ENCODE measurements at regions not wholly inside any gene's neighbourhood (a gene's known extent, or its start where the extent isn't known, plus 50 kb on each side); places are given as distances from the start of the nearest gene placed in this dataset.

GRCh38 chr6:153787341-153787606 is 251.8 kb upstream of the OPRM1 start:
- peak; percentile 75 for DNase-seq (ENCODE audit: low spot score)

GRCh38 chr6:153781306-153781705 is 257.7 kb upstream of the OPRM1 start:
- DNase-seq (ENCODE audit: low spot score), result no peak

- no peak for DNase-seq (ENCODE audit: low spot score)
These were observed 259.0 kb upstream of the OPRM1 start for GRCh38 chr6:153780011-153780410.

- DNase-seq (ENCODE audit: low spot score), result no peak
These were observed 260.8 kb upstream of the OPRM1 start for GRCh38 chr6:153778216-153778615.

- DNase-seq (ENCODE audit: low spot score), result no peak
These were observed 267.5 kb upstream of the OPRM1 start for GRCh38 chr6:153771577-153771976.

GRCh38 chr6:153767127-153767526 is 271.9 kb upstream of the OPRM1 start:
- peak; percentile 36 for DNase-seq (ENCODE audit: low spot score)

GRCh38 chr6:153758516-153758915 is 280.5 kb upstream of the OPRM1 start:
- DNase-seq (ENCODE audit: low spot score), result no peak

- DNase-seq (ENCODE audit: low spot score), result no peak
These were observed 303.3 kb upstream of the OPRM1 start for GRCh38 chr6:153735761-153736160.

GRCh38 chr6:153729189-153729588 is 309.9 kb upstream of the OPRM1 start:
- peak; percentile 5 for DNase-seq (ENCODE audit: low spot score)

- DNase-seq (ENCODE audit: low spot score), result peak; percentile 8
These were observed 311.2 kb upstream of the OPRM1 start for GRCh38 chr6:153727885-153728284.

- DNase-seq (ENCODE audit: low spot score), result no peak
These were observed 313.6 kb upstream of the OPRM1 start for GRCh38 chr6:153725456-153725855.

GRCh38 chr6:153720732-153721131 is 318.3 kb upstream of the OPRM1 start:
- DNase-seq (ENCODE audit: low spot score), result no peak

GRCh38 chr6:153705429-153705828 is 333.6 kb upstream of the OPRM1 start:
- DNase-seq (ENCODE audit: low spot score), result no peak

GRCh38 chr6:153702671-153703070 is 336.4 kb upstream of the OPRM1 start:
- no peak for DNase-seq (ENCODE audit: low spot score)

- no peak for DNase-seq (ENCODE audit: low spot score)
These were observed 340.4 kb upstream of the OPRM1 start for GRCh38 chr6:153698637-153699036.

GRCh38 chr6:153698001-153698400 is 341.0 kb upstream of the OPRM1 start:
- no peak for DNase-seq (ENCODE audit: low spot score)

- no peak for DNase-seq (ENCODE audit: low spot score)
These were observed 361.5 kb upstream of the OPRM1 start for GRCh38 chr6:153677522-153677921.

GRCh38 chr6:153673750-153674149 is 365.3 kb upstream of the OPRM1 start:
- no peak for DNase-seq (ENCODE audit: low spot score)

GRCh38 chr6:153673225-153673624 is 365.8 kb upstream of the OPRM1 start:
- no peak for DNase-seq (ENCODE audit: low spot score)

- no peak for DNase-seq (ENCODE audit: low spot score)
These were observed 368.5 kb upstream of the OPRM1 start for GRCh38 chr6:153670403-153671026.

GRCh38 chr6:153668758-153669157 is 370.3 kb upstream of the OPRM1 start:
- no peak for DNase-seq (ENCODE audit: low spot score)

- no peak for DNase-seq (ENCODE audit: low spot score)
These were observed 376.1 kb upstream of the OPRM1 start for GRCh38 chr6:153662982-153663381.

- DNase-seq (ENCODE audit: low spot score), result no peak
These were observed 393.7 kb upstream of the OPRM1 start for GRCh38 chr6:153645326-153645725.

GRCh38 chr6:153644000-153644399 is 395.0 kb upstream of the OPRM1 start:
- no peak for DNase-seq (ENCODE audit: low spot score)

GRCh38 chr6:153634416-153634815 is 404.6 kb upstream of the OPRM1 start:
- DNase-seq (ENCODE audit: low spot score), result no peak
